ENCODE measurements at regions not wholly inside any gene's neighbourhood (a gene's known extent, or its start where the extent isn't known, plus 50 kb on each side); places are given as distances from the start of the nearest gene placed in this dataset.

GRCh38 chr5:153148624-153148976 lies 341.9 kb upstream of the GRIA1 start (continued):
- TF ChIP-seq, protein P1, sequence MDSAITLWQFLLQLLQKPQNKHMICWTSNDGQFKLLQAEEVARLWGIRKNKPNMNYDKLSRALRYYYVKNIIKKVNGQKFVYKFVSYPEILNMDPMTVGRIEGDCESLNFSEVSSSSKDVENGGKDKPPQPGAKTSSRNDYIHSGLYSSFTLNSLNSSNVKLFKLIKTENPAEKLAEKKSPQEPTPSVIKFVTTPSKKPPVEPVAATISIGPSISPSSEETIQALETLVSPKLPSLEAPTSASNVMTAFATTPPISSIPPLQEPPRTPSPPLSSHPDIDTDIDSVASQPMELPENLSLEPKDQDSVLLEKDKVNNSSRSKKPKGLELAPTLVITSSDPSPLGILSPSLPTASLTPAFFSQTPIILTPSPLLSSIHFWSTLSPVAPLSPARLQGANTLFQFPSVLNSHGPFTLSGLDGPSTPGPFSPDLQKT (IDR thresholded peaks at IDR 0.05; ENCODE audit: borderline replicate concordance, low read depth, low read length) = no peak

- CTCF ChIA-PET = interaction anchor here (0.7 to 1.2 kb wide), 2 partner anchors 10 to 608 kb away, joined by 3 read pairs; no protein-coding TSS in a partner anchor
- H3K4me3 ChIP-seq (ENCODE audit: low read depth, low read length) = no peak overlapping the region
- no peak for TF ChIP-seq ZNF292 (tag by site-specific recombination; IDR thresholded peaks at IDR 0.05; ENCODE audit: borderline replicate concordance, low read depth)
- no peak for TF ChIP-seq ZNF549 (tag by site-specific recombination; IDR thresholded peaks at IDR 0.05)
- no peak for TF ChIP-seq ZNF324 (tag by site-specific recombination; IDR thresholded peaks at IDR 0.05)
- TF ChIP-seq, protein P2, sequence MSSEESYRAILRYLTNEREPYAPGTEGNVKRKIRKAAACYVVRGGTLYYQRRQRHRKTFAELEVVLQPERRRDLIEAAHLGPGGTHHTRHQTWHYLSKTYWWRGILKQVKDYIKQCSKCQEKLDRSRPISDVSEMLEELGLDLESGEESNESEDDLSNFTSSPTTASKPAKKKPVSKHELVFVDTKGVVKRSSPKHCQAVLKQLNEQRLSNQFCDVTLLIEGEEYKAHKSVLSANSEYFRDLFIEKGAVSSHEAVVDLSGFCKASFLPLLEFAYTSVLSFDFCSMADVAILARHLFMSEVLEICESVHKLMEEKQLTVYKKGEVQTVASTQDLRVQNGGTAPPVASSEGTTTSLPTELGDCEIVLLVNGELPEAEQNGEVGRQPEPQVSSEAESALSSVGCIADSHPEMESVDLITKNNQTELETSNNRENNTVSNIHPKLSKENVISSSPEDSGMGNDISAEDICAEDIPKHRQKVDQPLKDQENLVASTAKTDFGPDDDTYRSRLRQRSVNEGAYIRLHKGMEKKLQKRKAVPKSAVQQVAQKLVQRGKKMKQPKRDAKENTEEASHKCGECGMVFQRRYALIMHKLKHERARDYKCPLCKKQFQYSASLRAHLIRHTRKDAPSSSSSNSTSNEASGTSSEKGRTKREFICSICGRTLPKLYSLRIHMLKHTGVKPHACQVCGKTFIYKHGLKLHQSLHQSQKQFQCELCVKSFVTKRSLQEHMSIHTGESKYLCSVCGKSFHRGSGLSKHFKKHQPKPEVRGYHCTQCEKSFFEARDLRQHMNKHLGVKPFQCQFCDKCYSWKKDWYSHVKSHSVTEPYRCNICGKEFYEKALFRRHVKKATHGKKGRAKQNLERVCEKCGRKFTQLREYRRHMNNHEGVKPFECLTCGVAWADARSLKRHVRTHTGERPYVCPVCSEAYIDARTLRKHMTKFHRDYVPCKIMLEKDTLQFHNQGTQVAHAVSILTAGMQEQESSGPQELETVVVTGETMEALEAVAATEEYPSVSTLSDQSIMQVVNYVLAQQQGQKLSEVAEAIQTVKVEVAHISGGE (tag by site-specific recombination; conservative IDR thresholded peaks at IDR 0.05; ENCODE audit: low read depth) = no peak
- TF ChIP-seq, protein P3, sequence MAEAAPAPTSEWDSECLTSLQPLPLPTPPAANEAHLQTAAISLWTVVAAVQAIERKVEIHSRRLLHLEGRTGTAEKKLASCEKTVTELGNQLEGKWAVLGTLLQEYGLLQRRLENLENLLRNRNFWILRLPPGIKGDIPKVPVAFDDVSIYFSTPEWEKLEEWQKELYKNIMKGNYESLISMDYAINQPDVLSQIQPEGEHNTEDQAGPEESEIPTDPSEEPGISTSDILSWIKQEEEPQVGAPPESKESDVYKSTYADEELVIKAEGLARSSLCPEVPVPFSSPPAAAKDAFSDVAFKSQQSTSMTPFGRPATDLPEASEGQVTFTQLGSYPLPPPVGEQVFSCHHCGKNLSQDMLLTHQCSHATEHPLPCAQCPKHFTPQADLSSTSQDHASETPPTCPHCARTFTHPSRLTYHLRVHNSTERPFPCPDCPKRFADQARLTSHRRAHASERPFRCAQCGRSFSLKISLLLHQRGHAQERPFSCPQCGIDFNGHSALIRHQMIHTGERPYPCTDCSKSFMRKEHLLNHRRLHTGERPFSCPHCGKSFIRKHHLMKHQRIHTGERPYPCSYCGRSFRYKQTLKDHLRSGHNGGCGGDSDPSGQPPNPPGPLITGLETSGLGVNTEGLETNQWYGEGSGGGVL (tag by site-specific recombination; IDR thresholded peaks at IDR 0.05) = no peak
- no peak for TF ChIP-seq SETDB1 (IDR thresholded peaks at IDR 0.05; ENCODE audit: insufficient read length, low read length)
- TF ChIP-seq, protein P4, sequence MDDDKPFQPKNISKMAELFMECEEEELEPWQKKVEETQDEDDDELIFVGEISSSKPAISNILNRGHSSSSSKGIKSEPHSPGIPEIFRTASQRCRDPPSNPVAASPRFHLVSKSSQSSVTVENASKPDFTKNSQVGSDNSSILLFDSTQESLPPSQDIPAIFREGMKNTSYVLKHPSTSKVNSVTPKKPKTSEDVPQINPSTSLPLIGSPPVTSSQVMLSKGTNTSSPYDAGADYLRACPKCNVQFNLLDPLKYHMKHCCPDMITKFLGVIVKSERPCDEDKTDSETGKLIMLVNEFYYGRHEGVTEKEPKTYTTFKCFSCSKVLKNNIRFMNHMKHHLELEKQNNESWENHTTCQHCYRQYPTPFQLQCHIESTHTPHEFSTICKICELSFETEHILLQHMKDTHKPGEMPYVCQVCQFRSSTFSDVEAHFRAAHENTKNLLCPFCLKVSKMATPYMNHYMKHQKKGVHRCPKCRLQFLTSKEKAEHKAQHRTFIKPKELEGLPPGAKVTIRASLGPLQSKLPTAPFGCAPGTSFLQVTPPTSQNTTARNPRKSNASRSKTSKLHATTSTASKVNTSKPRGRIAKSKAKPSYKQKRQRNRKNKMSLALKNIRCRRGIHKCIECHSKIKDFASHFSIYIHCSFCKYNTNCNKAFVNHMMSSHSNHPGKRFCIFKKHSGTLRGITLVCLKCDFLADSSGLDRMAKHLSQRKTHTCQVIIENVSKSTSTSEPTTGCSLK (tag by site-specific recombination; IDR thresholded peaks at IDR 0.05) = no peak
- TF ChIP-seq, protein P5, sequence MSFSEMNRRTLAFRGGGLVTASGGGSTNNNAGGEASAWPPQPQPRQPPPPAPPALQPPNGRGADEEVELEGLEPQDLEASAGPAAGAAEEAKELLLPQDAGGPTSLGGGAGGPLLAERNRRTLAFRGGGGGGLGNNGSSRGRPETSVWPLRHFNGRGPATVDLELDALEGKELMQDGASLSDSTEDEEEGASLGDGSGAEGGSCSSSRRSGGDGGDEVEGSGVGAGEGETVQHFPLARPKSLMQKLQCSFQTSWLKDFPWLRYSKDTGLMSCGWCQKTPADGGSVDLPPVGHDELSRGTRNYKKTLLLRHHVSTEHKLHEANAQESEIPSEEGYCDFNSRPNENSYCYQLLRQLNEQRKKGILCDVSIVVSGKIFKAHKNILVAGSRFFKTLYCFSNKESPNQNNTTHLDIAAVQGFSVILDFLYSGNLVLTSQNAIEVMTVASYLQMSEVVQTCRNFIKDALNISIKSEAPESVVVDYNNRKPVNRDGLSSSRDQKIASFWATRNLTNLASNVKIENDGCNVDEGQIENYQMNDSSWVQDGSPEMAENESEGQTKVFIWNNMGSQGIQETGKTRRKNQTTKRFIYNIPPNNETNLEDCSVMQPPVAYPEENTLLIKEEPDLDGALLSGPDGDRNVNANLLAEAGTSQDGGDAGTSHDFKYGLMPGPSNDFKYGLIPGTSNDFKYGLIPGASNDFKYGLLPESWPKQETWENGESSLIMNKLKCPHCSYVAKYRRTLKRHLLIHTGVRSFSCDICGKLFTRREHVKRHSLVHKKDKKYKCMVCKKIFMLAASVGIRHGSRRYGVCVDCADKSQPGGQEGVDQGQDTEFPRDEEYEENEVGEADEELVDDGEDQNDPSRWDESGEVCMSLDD (tag by site-specific recombination; IDR thresholded peaks at IDR 0.05) = no peak
- no peak for TF ChIP-seq ZNF10 (tag by site-specific recombination; IDR thresholded peaks at IDR 0.05)
- no peak for TF ChIP-seq ZNF274 (IDR thresholded peaks at IDR 0.05; ENCODE audit: low read length)
- TF ChIP-seq ZNF274 (tag by site-specific recombination; IDR thresholded peaks at IDR 0.05; ENCODE audit: borderline replicate concordance) = no peak
- no peak for TF ChIP-seq ZBTB21 (tag by site-specific recombination; IDR thresholded peaks at IDR 0.05)
- TF ChIP-seq ZNF555 (tag by site-specific recombination; conservative IDR thresholded peaks at IDR 0.05) = no peak
- no peak for TF ChIP-seq ZNF501 (tag by site-specific recombination; IDR thresholded peaks at IDR 0.05)
- TF ChIP-seq ZNF433 (tag by site-specific recombination; IDR thresholded peaks at IDR 0.05; ENCODE audit: low read depth) = no peak
- no peak for TF ChIP-seq IKZF3 (tag by site-specific recombination; IDR thresholded peaks at IDR 0.05)
- TF ChIP-seq, protein P6, sequence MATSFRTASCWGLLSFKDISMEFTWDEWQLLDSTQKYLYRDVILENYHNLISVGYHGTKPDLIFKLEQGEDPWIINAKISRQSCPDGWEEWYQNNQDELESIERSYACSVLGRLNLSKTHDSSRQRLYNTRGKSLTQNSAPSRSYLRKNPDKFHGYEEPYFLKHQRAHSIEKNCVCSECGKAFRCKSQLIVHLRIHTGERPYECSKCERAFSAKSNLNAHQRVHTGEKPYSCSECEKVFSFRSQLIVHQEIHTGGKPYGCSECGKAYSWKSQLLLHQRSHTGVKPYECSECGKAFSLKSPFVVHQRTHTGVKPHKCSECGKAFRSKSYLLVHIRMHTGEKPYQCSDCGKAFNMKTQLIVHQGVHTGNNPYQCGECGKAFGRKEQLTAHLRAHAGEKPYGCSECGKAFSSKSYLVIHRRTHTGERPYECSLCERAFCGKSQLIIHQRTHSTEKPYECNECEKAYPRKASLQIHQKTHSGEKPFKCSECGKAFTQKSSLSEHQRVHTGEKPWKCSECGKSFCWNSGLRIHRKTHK (tag by site-specific recombination; IDR thresholded peaks at IDR 0.05) = no peak
- TF ChIP-seq KLF8 (tag by site-specific recombination; IDR thresholded peaks at IDR 0.05) = no peak
- TF ChIP-seq, protein P7, sequence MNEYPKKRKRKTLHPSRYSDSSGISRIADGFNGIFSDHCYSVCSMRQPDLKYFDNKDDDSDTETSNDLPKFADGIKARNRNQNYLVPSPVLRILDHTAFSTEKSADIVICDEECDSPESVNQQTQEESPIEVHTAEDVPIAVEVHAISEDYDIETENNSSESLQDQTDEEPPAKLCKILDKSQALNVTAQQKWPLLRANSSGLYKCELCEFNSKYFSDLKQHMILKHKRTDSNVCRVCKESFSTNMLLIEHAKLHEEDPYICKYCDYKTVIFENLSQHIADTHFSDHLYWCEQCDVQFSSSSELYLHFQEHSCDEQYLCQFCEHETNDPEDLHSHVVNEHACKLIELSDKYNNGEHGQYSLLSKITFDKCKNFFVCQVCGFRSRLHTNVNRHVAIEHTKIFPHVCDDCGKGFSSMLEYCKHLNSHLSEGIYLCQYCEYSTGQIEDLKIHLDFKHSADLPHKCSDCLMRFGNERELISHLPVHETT (tag by site-specific recombination; IDR thresholded peaks at IDR 0.05) = no peak
- TF ChIP-seq ZNF548 (tag by site-specific recombination; IDR thresholded peaks at IDR 0.05) = no peak
- no peak for TF ChIP-seq ZFP69B (tag by site-specific recombination; IDR thresholded peaks at IDR 0.05)
- H3K27ac ChIP-seq (ENCODE audit: extremely low read depth, low read depth, low read length) = no peak overlapping the region
- POLR2A ChIA-PET = no interaction called here
- H3K4me1 ChIP-seq (ENCODE audit: control insufficient read depth, insufficient read depth, low read length) = no peaks in the 10 kb centered on the region
- H3K36me3 ChIP-seq (ENCODE audit: control insufficient read depth in 2 of 2, insufficient read depth in 1 of 2, low read length in 2 of 2) = no peaks in the 10 kb centered on the region
- no peaks in the 10 kb centered on the region for H3K9me3 ChIP-seq (ENCODE audit: control insufficient read depth, insufficient read depth, low read depth, low read length)
Measured at GRCh38 chr5:153151558-153151957, 338.9 kb upstream of the GRIA1 start.
